Mesothelial cell of epicardium (in vitro differentiated cells): ENCODE measurements at regions not wholly inside any gene's neighbourhood (a gene's known extent, or its start where the extent isn't known, plus 50 kb on each side); places are given as distances from the start of the nearest gene placed in this dataset.

ENCODE experiments used
- DNase-seq, 2 experiments: peaks; one replicate each; pipeline ENCODE4 v3.0.0; 2021; ENCODE audit warnings: low spot score in 2 of 2; ENCODE audit not compliant: unreplicated experiment in 2 of 2
- H3K27ac Mint-ChIP-seq: 2 replicates; pipeline ENCODE4 v1.8.0; 2021; ENCODE audit warnings: mixed read lengths
- H3K27me3 Mint-ChIP-seq: 2 replicates; pipeline ENCODE4 v1.8.0; 2021; ENCODE audit warnings: low read depth, mixed read lengths
- H3K36me3 Mint-ChIP-seq: 2 replicates; pipeline ENCODE4 v1.8.0; 2021; ENCODE audit warnings: mixed read lengths
- H3K4me1 Mint-ChIP-seq: 2 replicates; pipeline ENCODE4 v1.8.0; 2021; ENCODE audit warnings: mixed read lengths
- H3K4me3 Mint-ChIP-seq: 2 replicates; pipeline ENCODE4 v1.8.0; 2021; ENCODE audit warnings: mild to moderate bottlenecking, moderate library complexity, mixed read lengths
- H3K9me3 Mint-ChIP-seq: 2 replicates; pipeline ENCODE4 v1.8.0; 2021; ENCODE audit warnings: mixed read lengths
- CTCF ChIP-seq: fragments of 200-600 bp; sonication (generic); IDR thresholded peaks from one replicate; pipeline ENCODE4 v1.5.0; 2021; ENCODE audit warnings: antibody characterized with exemption; ENCODE audit not compliant: unreplicated experiment

DNA sequence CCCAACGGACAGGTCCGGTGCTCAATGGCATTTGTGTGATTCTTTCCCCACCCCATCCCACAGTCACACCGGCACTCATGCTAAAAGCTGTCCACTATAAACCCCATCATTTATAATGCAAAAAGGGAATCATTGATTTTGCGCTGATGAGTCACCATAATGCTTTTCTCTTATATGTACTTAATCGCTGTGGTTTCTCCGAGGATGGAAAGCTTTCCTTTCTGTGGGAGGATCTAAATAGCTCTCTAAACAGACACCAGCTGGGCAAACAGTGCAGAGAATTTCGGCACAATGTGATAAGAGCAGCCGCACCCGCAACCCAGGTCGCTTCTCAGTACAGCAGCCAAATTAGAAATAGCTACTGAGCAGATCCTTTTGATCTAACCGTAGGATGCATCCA, 85.6 kb downstream of the SETD4 start:
- Mint-ChIP-seq H3K4me3 (no peak overlapping the region), H3K9me3 (peaks cover 9% of the 10 kb centered on the region), H3K4me1 (no peaks in the 10 kb centered on the region), H3K27ac (no peak overlapping the region), H3K36me3 (no peaks in the 10 kb centered on the region), H3K27me3 (peaks cover 9% of the 10 kb centered on the region)
- no peak for DNase-seq
- no peak for TF ChIP-seq CTCF

GRCh38 chr21:35971824-35972223, 88.5 kb downstream of the SETD4 start:
- Mint-ChIP-seq H3K36me3 (no peaks in the 10 kb centered on the region), H3K9me3 (no peaks in the 10 kb centered on the region), H3K4me1 (no peaks in the 10 kb centered on the region), H3K4me3 (no peak overlapping the region), H3K27me3 (peaks cover 9% of the 10 kb centered on the region), H3K27ac (no peak overlapping the region)
- no peak for DNase-seq
- no peak for TF ChIP-seq CTCF

- H3K9me3 Mint-ChIP-seq: no peaks in the 10 kb centered on the region
- no peak for DNase-seq
- no peak overlapping the region for H3K27ac Mint-ChIP-seq
- no peaks in the 10 kb centered on the region for H3K36me3 Mint-ChIP-seq
- no peaks in the 10 kb centered on the region for H3K4me1 Mint-ChIP-seq
- no peaks in the 10 kb centered on the region for H3K27me3 Mint-ChIP-seq
- TF ChIP-seq CTCF: no peak
- H3K4me3 Mint-ChIP-seq: no peak overlapping the region
These were observed 91.0 kb downstream of the SETD4 start for GRCh38 chr21:35969281-35969680.

DNA sequence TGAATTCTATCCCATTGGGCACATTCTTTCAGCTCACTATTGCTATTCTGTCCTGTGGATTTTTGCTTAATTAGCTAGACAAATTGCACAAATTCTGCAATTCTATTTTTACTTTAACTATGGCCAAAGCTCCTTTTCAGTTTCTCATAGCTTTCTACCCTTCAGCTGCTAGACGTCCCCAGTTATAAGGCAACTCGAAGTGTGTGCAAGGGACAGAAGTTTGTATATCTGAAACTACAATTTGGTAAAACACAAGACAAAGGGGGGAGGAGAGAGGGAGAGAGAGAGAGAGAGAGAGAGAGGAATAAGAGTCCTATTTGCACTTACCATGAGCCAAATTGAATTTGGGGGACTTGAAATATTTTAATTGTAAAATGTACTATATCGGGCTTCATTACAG, 91.8 kb downstream of the SETD4 start:
- no peak overlapping the region for H3K4me3 Mint-ChIP-seq
- no peak for TF ChIP-seq CTCF
- H3K27me3 Mint-ChIP-seq: no peaks in the 10 kb centered on the region
- H3K9me3 Mint-ChIP-seq: no peaks in the 10 kb centered on the region
- H3K27ac Mint-ChIP-seq: no peak overlapping the region
- H3K4me1 Mint-ChIP-seq: no peaks in the 10 kb centered on the region
- DNase-seq: no peak
- no peaks in the 10 kb centered on the region for H3K36me3 Mint-ChIP-seq

GRCh38 chr21:35965699-35966098, 94.6 kb downstream of the SETD4 start:
- DNase-seq: no peak
- Mint-ChIP-seq H3K9me3 (no peaks in the 10 kb centered on the region), H3K27me3 (peaks cover 10% of the 10 kb centered on the region), H3K4me1 (no peaks in the 10 kb centered on the region), H3K27ac (no peak overlapping the region), H3K36me3 (no peaks in the 10 kb centered on the region), H3K4me3 (no peak overlapping the region)
- TF ChIP-seq CTCF: no peak

- no peak for TF ChIP-seq CTCF
- Mint-ChIP-seq H3K27me3 (peaks cover 10% of the 10 kb centered on the region), H3K36me3 (no peaks in the 10 kb centered on the region), H3K4me1 (no peaks in the 10 kb centered on the region), H3K9me3 (no peaks in the 10 kb centered on the region), H3K27ac (no peak overlapping the region), H3K4me3 (no peak overlapping the region)
- no peak for DNase-seq
These were observed 96.3 kb downstream of the SETD4 start for GRCh38 chr21:35963920-35964451.
